ENCODE measurements at regions not wholly inside any gene's neighbourhood (a gene's known extent, or its start where the extent isn't known, plus 50 kb on each side); places are given as distances from the start of the nearest gene placed in this dataset.

- TF ChIP-seq, protein P1, sequence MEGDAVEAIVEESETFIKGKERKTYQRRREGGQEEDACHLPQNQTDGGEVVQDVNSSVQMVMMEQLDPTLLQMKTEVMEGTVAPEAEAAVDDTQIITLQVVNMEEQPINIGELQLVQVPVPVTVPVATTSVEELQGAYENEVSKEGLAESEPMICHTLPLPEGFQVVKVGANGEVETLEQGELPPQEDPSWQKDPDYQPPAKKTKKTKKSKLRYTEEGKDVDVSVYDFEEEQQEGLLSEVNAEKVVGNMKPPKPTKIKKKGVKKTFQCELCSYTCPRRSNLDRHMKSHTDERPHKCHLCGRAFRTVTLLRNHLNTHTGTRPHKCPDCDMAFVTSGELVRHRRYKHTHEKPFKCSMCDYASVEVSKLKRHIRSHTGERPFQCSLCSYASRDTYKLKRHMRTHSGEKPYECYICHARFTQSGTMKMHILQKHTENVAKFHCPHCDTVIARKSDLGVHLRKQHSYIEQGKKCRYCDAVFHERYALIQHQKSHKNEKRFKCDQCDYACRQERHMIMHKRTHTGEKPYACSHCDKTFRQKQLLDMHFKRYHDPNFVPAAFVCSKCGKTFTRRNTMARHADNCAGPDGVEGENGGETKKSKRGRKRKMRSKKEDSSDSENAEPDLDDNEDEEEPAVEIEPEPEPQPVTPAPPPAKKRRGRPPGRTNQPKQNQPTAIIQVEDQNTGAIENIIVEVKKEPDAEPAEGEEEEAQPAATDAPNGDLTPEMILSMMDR (conservative IDR thresholded peaks at IDR 0.05): no peak
- no peak for TF ChIP-seq ZFX (IDR thresholded peaks at IDR 0.05)
Observed at GRCh38 chr2:14960686-14961324, 328.3 kb downstream of the LRATD1 start.

All from C4-2B (cell line).